Colonic mucosa (tissue), 4 donors: ENCODE measurements at regions not wholly inside any gene's neighbourhood (a gene's known extent, or its start where the extent isn't known, plus 50 kb on each side); places are given as distances from the start of the nearest gene placed in this dataset. TPM values are rescaled to one million over a fixed set of nuclear protein-coding genes. Genes with fewer than 3 reads are reported as not detected.
"Not testable (repeated sequence)": the region's sequence is repeated elsewhere in the genome, so short reads cannot be mapped to it uniquely, and the experiment has no call there.

Experiments used
- DNase-seq: peaks from one replicate; pipeline ENCODE4 v3.0.0-alpha.2; 2020
- H3K27ac ChIP-seq: fragments of 200-600 bp; one replicate; pipeline ENCODE4 v1.8.0; 2021
- H3K27me3 ChIP-seq: fragments of 200-600 bp; one replicate; pipeline ENCODE4 v1.8.0; 2021
- H3K36me3 ChIP-seq: fragments of 200-600 bp; one replicate; pipeline ENCODE4 v1.8.0; 2021
- H3K4me1 ChIP-seq: fragments of 200-600 bp; one replicate; pipeline ENCODE4 v1.8.0; 2021; ENCODE audit warnings: mild to moderate bottlenecking
- H3K4me3 ChIP-seq: fragments of 200-600 bp; one replicate; pipeline ENCODE4 v1.8.0; 2021
- H3K9ac ChIP-seq, 2 donors: one replicate each; pipeline ENCODE4 v1.7.0; 2013; ENCODE audit warnings: control low read depth in 2 of 2, low read depth in 2 of 2, low read length in 2 of 2
- H3K9me3 ChIP-seq: fragments of 200-600 bp; one replicate; pipeline ENCODE4 v1.8.0; 2021
- intact Hi-C: fragments of 100-400 bp; cut with DNase I; formaldehyde crosslinking; loops from one replicate; pipeline ENCODE4 v1.14.1; 2022
- microRNA-seq: library from miRNA; unstranded; fragments of <30 nt; microRNA quantifications from one replicate; pipeline ENCODE4, GENCODE V29; 2019
- donor health status: healthy.
- donor health status: DM: no; HTN: no; CAD: no.
- donor health status: DM: no; HTN: no; CAD: no.

DNA sequence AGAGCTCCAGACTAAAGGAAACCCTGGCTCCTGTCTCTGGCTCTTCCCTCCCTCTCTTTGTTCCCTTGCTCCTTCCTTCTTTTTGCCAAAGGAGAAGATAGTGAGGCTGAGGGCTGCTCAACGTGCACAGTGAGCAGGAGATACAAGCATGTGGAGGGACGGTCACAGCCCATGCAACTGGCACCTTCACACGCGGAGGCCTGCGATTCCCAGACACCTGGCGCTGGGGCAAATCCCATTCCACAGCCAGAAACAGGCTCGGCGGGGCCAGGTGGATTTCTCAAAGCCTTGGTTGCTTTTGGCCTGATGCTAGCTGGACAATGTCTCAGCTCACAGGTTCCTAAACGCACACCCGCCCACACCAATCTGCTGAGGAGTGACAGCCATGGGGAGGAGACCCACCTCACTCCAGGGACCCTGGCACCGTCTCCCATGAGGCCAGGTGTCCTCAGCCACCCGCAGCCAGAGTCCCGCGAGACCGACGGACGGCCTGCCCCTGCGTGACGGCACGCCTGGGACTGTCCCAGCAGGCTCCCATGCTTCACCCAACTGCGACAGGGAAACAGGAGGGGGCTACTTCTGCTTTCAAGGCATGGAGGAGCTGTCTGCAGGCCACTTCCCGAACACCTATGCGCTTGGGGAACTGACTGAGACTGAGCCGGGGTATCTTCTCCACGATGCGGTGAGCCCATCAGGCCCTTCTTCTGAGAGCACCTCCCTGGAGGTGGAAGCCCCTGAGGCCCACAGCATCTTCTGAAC, 56.2 kb upstream of the SPN start:
- H3K9me3 ChIP-seq, intact Hi-C loops, H3K4me3 ChIP-seq, H3K36me3 ChIP-seq, H3K4me1 ChIP-seq, H3K27me3 ChIP-seq, H3K9ac ChIP-seq, H3K27ac ChIP-seq: not testable (repeated sequence)
- DNase-seq, result peak; percentile 14

DNA sequence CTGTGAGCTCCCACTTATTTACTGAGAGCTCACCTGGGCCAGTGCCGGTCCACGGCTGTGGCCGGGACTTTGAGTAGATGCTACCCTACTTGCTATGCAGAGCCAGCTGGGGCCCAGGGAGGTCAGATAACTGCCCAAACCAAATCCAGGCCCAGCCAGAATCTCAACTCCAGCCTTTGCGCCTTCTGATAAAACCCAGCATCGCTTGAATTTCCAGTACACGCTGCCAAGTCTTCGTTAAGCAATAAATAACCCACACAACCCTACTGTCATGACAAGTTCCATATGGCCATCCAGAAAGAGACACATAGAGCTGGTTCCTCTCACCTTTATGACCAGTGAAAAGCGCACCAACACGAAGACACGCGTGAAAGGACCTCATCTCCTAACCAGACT, 55.6 kb upstream of the SPN start:
- DNase-seq, H3K4me1 ChIP-seq, H3K9me3 ChIP-seq, H3K9ac ChIP-seq, H3K27ac ChIP-seq, H3K36me3 ChIP-seq, intact Hi-C loops, H3K4me3 ChIP-seq, H3K27me3 ChIP-seq: not testable (repeated sequence)

DNA sequence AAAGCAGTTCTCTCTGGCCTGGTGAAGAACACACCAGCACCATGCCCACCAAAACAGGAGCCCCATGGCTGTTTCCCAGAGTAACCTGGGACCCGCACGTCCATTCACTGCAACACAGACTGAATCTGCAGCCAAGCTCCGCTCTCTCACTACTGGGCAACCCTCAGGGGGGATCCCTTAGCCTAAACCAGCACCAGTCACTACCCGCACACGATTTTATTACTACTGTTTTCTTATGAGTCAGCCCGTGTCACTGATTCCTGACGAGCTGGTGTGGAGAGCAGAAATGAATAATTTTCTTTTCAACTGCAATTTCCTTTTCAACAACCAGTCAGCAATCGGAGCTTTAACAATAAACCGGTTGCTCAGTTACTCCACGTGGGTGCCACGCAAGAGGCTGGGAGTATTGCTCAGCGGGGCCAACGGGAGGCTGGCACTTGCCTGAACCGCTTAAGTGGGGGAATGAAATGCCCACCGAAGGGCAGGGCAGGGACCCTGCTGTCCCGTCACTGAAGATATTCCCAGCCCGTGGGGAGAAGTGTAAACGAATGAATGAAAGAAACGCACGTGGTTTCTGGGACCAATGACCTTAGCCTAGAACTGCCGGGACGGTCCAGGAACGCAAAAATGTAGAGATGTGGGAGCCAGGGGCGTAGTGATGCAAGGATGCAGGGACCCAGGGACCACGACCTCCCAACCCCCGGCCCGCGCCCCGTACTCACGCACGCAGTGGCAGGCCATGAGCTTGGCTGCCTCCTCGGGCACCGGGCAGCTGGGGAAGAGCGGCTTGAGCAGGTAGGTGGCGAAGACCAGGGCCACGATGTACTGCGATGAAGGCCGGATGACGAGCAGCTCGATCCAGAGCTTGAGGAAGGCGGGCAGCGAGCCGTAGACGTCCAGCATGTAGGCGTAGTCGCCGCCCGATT, 50.4 kb upstream of the SPN start:
- H3K4me1 ChIP-seq, H3K27me3 ChIP-seq, H3K9me3 ChIP-seq, H3K36me3 ChIP-seq, intact Hi-C loops, DNase-seq: not testable (repeated sequence)
- H3K4me3 ChIP-seq, result peak overlapping the region; percentile 71
- peak overlapping the region; percentile 65 for H3K27ac ChIP-seq
- H3K9ac ChIP-seq, result peak overlapping the region; percentile 46 to 72

Small RNA genes in the stretch of these regions (microRNA-seq; reads per million reads assigned to microRNA genes)
- gene MIR3680-2, result not detected
